ENCODE measurements at regions not wholly inside any gene's neighbourhood (a gene's known extent, or its start where the extent isn't known, plus 50 kb on each side); places are given as distances from the start of the nearest gene placed in this dataset.

- no peak overlapping the region for H3K4me3 Mint-ChIP-seq
- H3K9me3 Mint-ChIP-seq: no peaks in the 10 kb centered on the region
- H3K36me3 Mint-ChIP-seq (ENCODE audit: low read depth): no peaks in the 10 kb centered on the region
- no peaks in the 10 kb centered on the region for H3K4me1 Mint-ChIP-seq
- no peak overlapping the region for H3K27ac Mint-ChIP-seq
- no peaks in the 10 kb centered on the region for H3K27me3 Mint-ChIP-seq
- DNase-seq: no peak
- ATAC-seq: no peak
These were observed 63.1 kb downstream of the RTL9 start for GRCh38 chrX:110421500-110422455.

GRCh38 chrX:110425222-110426154, 66.8 kb downstream of the RTL9 start:
- no peaks in the 10 kb centered on the region for H3K4me1 Mint-ChIP-seq
- H3K27me3 Mint-ChIP-seq: no peaks in the 10 kb centered on the region
- H3K36me3 Mint-ChIP-seq (ENCODE audit: low read depth): no peaks in the 10 kb centered on the region
- H3K9me3 Mint-ChIP-seq: no peaks in the 10 kb centered on the region
- H3K27ac Mint-ChIP-seq: no peak overlapping the region
- H3K4me3 Mint-ChIP-seq: no peak overlapping the region
- no peak for ATAC-seq
- no peak for DNase-seq

- Mint-ChIP-seq H3K27ac (no peak overlapping the region), H3K27me3 (no peaks in the 10 kb centered on the region), H3K36me3 (ENCODE audit: low read depth) (no peaks in the 10 kb centered on the region), H3K4me3 (no peak overlapping the region), H3K4me1 (no peaks in the 10 kb centered on the region), H3K9me3 (no peaks in the 10 kb centered on the region)
- DNase-seq: no peak
- ATAC-seq: no peak
These were observed 67.5 kb downstream of the RTL9 start for GRCh38 chrX:110426155-110426504.

- DNase-seq: no peak
These were observed 68.4 kb downstream of the RTL9 start for GRCh38 chrX:110427076-110427475.

GRCh38 chrX:110428144-110428543, 69.5 kb downstream of the RTL9 start:
- H3K4me3 Mint-ChIP-seq: no peak overlapping the region
- ATAC-seq: no peak
- no peaks in the 10 kb centered on the region for H3K36me3 Mint-ChIP-seq (ENCODE audit: low read depth)
- H3K27me3 Mint-ChIP-seq: no peaks in the 10 kb centered on the region
- no peaks in the 10 kb centered on the region for H3K9me3 Mint-ChIP-seq
- no peak for DNase-seq
- H3K27ac Mint-ChIP-seq: no peak overlapping the region
- H3K4me1 Mint-ChIP-seq: no peaks in the 10 kb centered on the region

More at GRCh38 chrX:110427076-110427475, 68.4 kb downstream of the RTL9 start:
- no peaks in the 10 kb centered on the region for H3K9me3 Mint-ChIP-seq
- no peaks in the 10 kb centered on the region for H3K27me3 Mint-ChIP-seq
- H3K4me1 Mint-ChIP-seq: no peaks in the 10 kb centered on the region
- H3K36me3 Mint-ChIP-seq (ENCODE audit: low read depth): no peaks in the 10 kb centered on the region
- H3K27ac Mint-ChIP-seq: no peak overlapping the region
- H3K4me3 Mint-ChIP-seq: no peak overlapping the region
- ATAC-seq: no peak

GRCh38 chrX:110430293-110431076, 71.8 kb downstream of the RTL9 start:
- Mint-ChIP-seq H3K9me3 (no peaks in the 10 kb centered on the region), H3K27me3 (no peaks in the 10 kb centered on the region)

GRCh38 chrX:110432091-110432905, 73.7 kb downstream of the RTL9 start:
- no peaks in the 10 kb centered on the region for H3K27me3 Mint-ChIP-seq
- no peak overlapping the region for H3K27ac Mint-ChIP-seq
- no peaks in the 10 kb centered on the region for H3K4me1 Mint-ChIP-seq
- H3K9me3 Mint-ChIP-seq: no peaks in the 10 kb centered on the region
- H3K36me3 Mint-ChIP-seq (ENCODE audit: low read depth): no peaks in the 10 kb centered on the region
- H3K4me3 Mint-ChIP-seq: no peak overlapping the region
- DNase-seq: no peak
- ATAC-seq: no peak

More at GRCh38 chrX:110430293-110431076, 71.8 kb downstream of the RTL9 start:
- Mint-ChIP-seq H3K4me1 (no peaks in the 10 kb centered on the region), H3K4me3 (no peak overlapping the region), H3K27ac (no peak overlapping the region), H3K36me3 (ENCODE audit: low read depth) (no peaks in the 10 kb centered on the region)
- no peak for DNase-seq
- ATAC-seq: no peak

- H3K27ac Mint-ChIP-seq: no peak overlapping the region
- H3K4me3 Mint-ChIP-seq: no peak overlapping the region
- DNase-seq (no peak), ATAC-seq (no peak)
- no peaks in the 10 kb centered on the region for H3K9me3 Mint-ChIP-seq
- no peaks in the 10 kb centered on the region for H3K4me1 Mint-ChIP-seq
- no peaks in the 10 kb centered on the region for H3K36me3 Mint-ChIP-seq (ENCODE audit: low read depth)
- no peaks in the 10 kb centered on the region for H3K27me3 Mint-ChIP-seq
These were observed 74.2 kb downstream of the RTL9 start for GRCh38 chrX:110432906-110433215.

- Mint-ChIP-seq H3K27me3 (no peaks in the 10 kb centered on the region), H3K4me1 (no peaks in the 10 kb centered on the region), H3K36me3 (ENCODE audit: low read depth) (no peaks in the 10 kb centered on the region), H3K9me3 (no peaks in the 10 kb centered on the region), H3K27ac (no peak overlapping the region), H3K4me3 (no peak overlapping the region)
- ATAC-seq (no peak), DNase-seq (no peak)
These were observed 76.5 kb downstream of the RTL9 start for GRCh38 chrX:110435196-110435595.

GRCh38 chrX:110436523-110436922, 77.9 kb downstream of the RTL9 start:
- H3K4me1 Mint-ChIP-seq: no peaks in the 10 kb centered on the region
- no peaks in the 10 kb centered on the region for H3K9me3 Mint-ChIP-seq
- no peak overlapping the region for H3K27ac Mint-ChIP-seq
- H3K27me3 Mint-ChIP-seq: no peaks in the 10 kb centered on the region
- no peak for DNase-seq
- no peak overlapping the region for H3K4me3 Mint-ChIP-seq
- H3K36me3 Mint-ChIP-seq (ENCODE audit: low read depth): no peaks in the 10 kb centered on the region
- ATAC-seq: no peak

- H3K27ac Mint-ChIP-seq: no peak overlapping the region
- H3K36me3 Mint-ChIP-seq (ENCODE audit: low read depth): no peaks in the 10 kb centered on the region
- peaks cover 4% of the 10 kb centered on the region for H3K27me3 Mint-ChIP-seq
- H3K4me3 Mint-ChIP-seq: no peak overlapping the region
- H3K4me1 Mint-ChIP-seq: no peaks in the 10 kb centered on the region
- ATAC-seq (no peak), DNase-seq (no peak)
- H3K9me3 Mint-ChIP-seq: no peaks in the 10 kb centered on the region
These were observed 79.0 kb downstream of the RTL9 start for GRCh38 chrX:110437686-110438085.

GRCh38 chrX:110440016-110440805, 81.6 kb downstream of the RTL9 start:
- DNase-seq (no peak), ATAC-seq (no peak)
- Mint-ChIP-seq H3K4me1 (no peaks in the 10 kb centered on the region), H3K36me3 (ENCODE audit: low read depth) (no peaks in the 10 kb centered on the region), H3K27me3 (peaks cover 4% of the 10 kb centered on the region), H3K4me3 (no peak overlapping the region), H3K9me3 (no peaks in the 10 kb centered on the region), H3K27ac (no peak overlapping the region)

- Mint-ChIP-seq H3K4me3 (no peak overlapping the region), H3K36me3 (ENCODE audit: low read depth) (no peaks in the 10 kb centered on the region), H3K27me3 (peaks cover 4% of the 10 kb centered on the region), H3K4me1 (no peaks in the 10 kb centered on the region), H3K27ac (no peak overlapping the region), H3K9me3 (no peaks in the 10 kb centered on the region)
- ATAC-seq (no peak), DNase-seq (peak; percentile 1)
These were observed 84.0 kb downstream of the RTL9 start for GRCh38 chrX:110442635-110443034.
